ENCODE measurements at regions not wholly inside any gene's neighbourhood (a gene's known extent, or its start where the extent isn't known, plus 50 kb on each side); places are given as distances from the start of the nearest gene placed in this dataset.

GRCh38 chr4:11028334-11028733 is 343.8 kb upstream of the CLNK start:
- no CpG with 5 or more reads among the region's 3 CpGs for WGBS, 2 experiments (ENCODE audit: extremely low coverage in 2 of 2, insufficient read length in 1 of 2)
- Histone ChIP-seq H2BK15ac (ENCODE audit: low read depth, low read length) (no peak overlapping the region), H3K79me1 (ENCODE audit: low read depth in 1 of 2, low read length in 2 of 2) (no peaks in the 10 kb centered on the region), H3K14ac (replicated peaks; ENCODE audit: low read depth, low read length) (no peak overlapping the region), H3K4ac (ENCODE audit: low read depth, low read length) (no peak overlapping the region), H3K56ac (ENCODE audit: extremely low read depth, insufficient read depth, low read length) (no peak overlapping the region), H4K91ac (ENCODE audit: insufficient read depth, low read depth, low read length) (no peak overlapping the region), H2AK9ac (replicated peaks; ENCODE audit: low read depth, low read length, poor library complexity) (no peak overlapping the region), H3K4me3 (ENCODE audit: insufficient read depth, low read depth, low read length) (no peak overlapping the region), H2BK5ac (ENCODE audit: low read depth, low read length, poor library complexity, severe bottlenecking) (no peak overlapping the region), H4K20me1 (ENCODE audit: insufficient read depth, low read length) (no peaks in the 10 kb centered on the region), H2BK120ac (ENCODE audit: low read depth, low read length) (no peak overlapping the region), H3K36me3 (ENCODE audit: control insufficient read depth, insufficient read depth, low read length) (no peaks in the 10 kb centered on the region), H4K5ac (ENCODE audit: low read depth, low read length) (no peak overlapping the region), H3K27ac (ENCODE audit: insufficient read depth, low read length) (no peak overlapping the region), H3K27me3 (ENCODE audit: control insufficient read depth, insufficient read depth, low read length) (no peaks in the 10 kb centered on the region), H3K9ac (ENCODE audit: low read depth, low read length) (no peak overlapping the region), H3K9me3 (ENCODE audit: control insufficient read depth, insufficient read depth, low read length) (peaks cover 7% of the 10 kb centered on the region; the same call in 1 of the 2 replicates), H2BK20ac (ENCODE audit: low read depth, low read length) (no peak overlapping the region), H4K8ac (ENCODE audit: low read depth in 2 of 2, low read length in 2 of 2) (no peak overlapping the region), H2AK5ac (ENCODE audit: low read depth, low read length) (no peak overlapping the region), H3K4me2 (ENCODE audit: low read depth, low read length) (no peak overlapping the region), H3K4me1 (ENCODE audit: control insufficient read depth, insufficient read depth, low read length) (no peaks in the 10 kb centered on the region), H3K23ac (ENCODE audit: low read depth, low read length) (no peak overlapping the region), H3K18ac (ENCODE audit: low read depth, low read length) (no peak overlapping the region), H2AFZ (replicated peaks; ENCODE audit: low read length, poor library complexity) (no peak overlapping the region), H3K9me1 (ENCODE audit: insufficient read depth, low read length) (no peaks in the 10 kb centered on the region)
- TF ChIP-seq ELK1 (IDR thresholded peaks at IDR 0.05; ENCODE audit: borderline replicate concordance, low read depth, low read length) (no peak), CHD1 (IDR thresholded peaks at IDR 0.05; ENCODE audit: low read depth, low read length) (no peak), MXI1 (IDR thresholded peaks at IDR 0.05; ENCODE audit: borderline replicate concordance, low read depth, low read length) (no peak), RFX5 (IDR thresholded peaks at IDR 0.05; ENCODE audit: low read depth, low read length) (no peak), MAFK (IDR thresholded peaks at IDR 0.05; ENCODE audit: low read depth, low read length) (no peak)
- intact Hi-C loops (cut with micrococcal nuclease) (no loop called here), dilution Hi-C loops (cut with HindIII; ENCODE audit: low sequenced_read_pairs, unreplicated experiment) (no loop called here), in situ Hi-C loops (cut with MboI; ENCODE audit: low sequenced_read_pairs) (no loop called here)
- ChIA-PET POLR2A (ENCODE audit: unreplicated experiment) (no interaction called here), CTCF (no interaction called here)
- DNase-seq = no peak
- no peak for ATAC-seq (ENCODE audit: low read depth)
- BruUV-seq (replicated peaks) = no TSS peak

Measured in IMR-90 (cell line).